PC-9 (cell line): ENCODE measurements at regions not wholly inside any gene's neighbourhood (a gene's known extent, or its start where the extent isn't known, plus 50 kb on each side); places are given as distances from the start of the nearest gene placed in this dataset.

Experiments used
- EZH2 ChIP-seq: fragments of 200-600 bp; sonication (generic); IDR thresholded peaks from 2 replicates; pipeline ENCODE4 v1.8.0; 2017; ENCODE audit warnings: antibody characterized with exemption, low read depth
- TF ChIP-seq, protein P1 (sequence below): fragments of 200-600 bp; sonication (generic); conservative IDR thresholded peaks from 2 replicates; pipeline ENCODE4 v1.6.1; 2017; ENCODE audit warnings: mixed run types, antibody characterized with exemption, mild to moderate bottlenecking, moderate library complexity

- TF ChIP-seq, protein P1, sequence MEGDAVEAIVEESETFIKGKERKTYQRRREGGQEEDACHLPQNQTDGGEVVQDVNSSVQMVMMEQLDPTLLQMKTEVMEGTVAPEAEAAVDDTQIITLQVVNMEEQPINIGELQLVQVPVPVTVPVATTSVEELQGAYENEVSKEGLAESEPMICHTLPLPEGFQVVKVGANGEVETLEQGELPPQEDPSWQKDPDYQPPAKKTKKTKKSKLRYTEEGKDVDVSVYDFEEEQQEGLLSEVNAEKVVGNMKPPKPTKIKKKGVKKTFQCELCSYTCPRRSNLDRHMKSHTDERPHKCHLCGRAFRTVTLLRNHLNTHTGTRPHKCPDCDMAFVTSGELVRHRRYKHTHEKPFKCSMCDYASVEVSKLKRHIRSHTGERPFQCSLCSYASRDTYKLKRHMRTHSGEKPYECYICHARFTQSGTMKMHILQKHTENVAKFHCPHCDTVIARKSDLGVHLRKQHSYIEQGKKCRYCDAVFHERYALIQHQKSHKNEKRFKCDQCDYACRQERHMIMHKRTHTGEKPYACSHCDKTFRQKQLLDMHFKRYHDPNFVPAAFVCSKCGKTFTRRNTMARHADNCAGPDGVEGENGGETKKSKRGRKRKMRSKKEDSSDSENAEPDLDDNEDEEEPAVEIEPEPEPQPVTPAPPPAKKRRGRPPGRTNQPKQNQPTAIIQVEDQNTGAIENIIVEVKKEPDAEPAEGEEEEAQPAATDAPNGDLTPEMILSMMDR = no peak
- TF ChIP-seq EZH2 = no peak
These were observed 1244.9 kb upstream of the SEL1L start for GRCh38 chr14:82778601-82779000.
